UCSD-AML1 (cell line): ENCODE measurements at regions not wholly inside any gene's neighbourhood (a gene's known extent, or its start where the extent isn't known, plus 50 kb on each side); places are given as distances from the start of the nearest gene placed in this dataset.

ENCODE experiments used
- DNase-seq: peaks from one replicate; lab custom pipeline; 2025; ENCODE audit not compliant: unreplicated experiment; lab: John Stamatoyannopoulos, UW

DNA sequence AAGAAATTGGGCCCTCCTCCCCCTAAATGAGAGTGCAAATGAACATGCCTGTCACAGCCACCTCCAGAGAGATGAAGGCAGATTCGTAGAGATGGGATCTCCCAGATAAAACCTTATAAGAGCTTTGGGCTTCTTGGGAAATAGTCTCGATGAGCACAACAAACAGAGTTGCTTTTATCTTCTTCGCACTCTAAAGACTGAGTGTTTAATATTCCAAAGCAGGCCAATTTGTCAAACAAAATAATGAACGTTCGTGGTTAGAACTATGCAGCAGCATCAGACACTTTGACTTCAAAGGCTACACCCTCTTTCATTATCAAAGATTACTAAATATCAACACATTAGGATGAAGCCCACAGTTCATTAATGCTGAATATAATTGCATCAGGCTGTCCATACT lies 256.2 kb downstream of the SKIDA1 start:
- no peak for DNase-seq

DNA sequence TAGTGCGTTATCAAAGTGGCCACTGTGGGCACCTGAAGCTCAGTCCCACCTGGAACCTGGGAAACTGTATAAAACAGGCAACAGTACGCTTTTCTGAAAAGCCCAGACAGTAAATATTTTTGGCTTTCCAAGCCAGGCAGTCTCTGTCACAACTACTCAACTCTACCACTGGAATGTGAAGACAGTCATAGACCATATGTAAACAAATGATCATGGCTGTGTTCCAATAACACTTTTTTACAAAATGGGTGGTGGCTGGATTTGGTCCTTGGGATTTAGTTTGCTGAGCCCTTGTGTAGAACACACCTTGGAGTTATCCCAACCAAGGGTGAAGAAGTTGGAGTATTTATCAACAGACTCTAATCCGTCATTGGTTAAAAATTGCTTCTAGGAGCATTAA lies 259.9 kb downstream of the SKIDA1 start:
- DNase-seq = no peak

DNA sequence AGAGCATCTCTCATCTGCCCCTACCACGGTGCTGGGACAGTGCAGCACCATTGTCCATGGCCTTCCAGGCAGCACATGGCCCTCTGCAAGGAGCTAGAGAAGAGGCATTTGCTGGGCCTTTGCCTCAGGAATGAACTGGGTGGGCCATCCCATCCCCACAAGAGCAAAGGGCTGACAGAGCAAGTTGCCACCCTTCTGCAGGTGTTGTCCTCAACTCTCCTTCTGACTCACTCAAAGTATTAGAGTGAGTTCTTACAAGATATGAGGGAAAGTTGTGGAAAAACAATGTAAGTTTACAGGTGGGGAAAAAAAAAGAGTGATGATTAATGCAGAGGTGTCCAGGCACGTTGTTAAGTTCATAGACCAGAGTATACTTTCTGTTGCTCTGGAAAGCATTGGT lies 261.2 kb downstream of the SKIDA1 start:
- DNase-seq = no peak

DNA sequence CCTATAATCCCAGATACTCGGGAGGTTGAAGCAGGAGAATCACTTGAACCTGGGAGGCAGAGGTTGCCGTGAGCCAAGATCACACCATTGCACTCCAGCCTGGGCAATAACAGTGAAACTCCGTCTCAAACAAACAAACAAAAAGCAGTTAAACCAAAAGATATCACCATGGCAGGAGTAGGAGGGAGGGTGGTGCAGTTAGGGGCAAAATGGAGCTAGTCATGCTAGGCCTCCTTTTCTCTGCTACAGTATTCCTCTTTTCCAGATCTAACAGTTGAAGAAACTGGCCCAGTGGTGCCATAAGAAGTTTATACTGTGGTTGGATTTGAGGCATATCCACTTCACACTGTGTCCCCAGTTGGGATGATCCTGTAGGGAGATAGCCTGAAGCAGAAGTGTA lies 261.6 kb downstream of the SKIDA1 start:
- no peak for DNase-seq

DNA sequence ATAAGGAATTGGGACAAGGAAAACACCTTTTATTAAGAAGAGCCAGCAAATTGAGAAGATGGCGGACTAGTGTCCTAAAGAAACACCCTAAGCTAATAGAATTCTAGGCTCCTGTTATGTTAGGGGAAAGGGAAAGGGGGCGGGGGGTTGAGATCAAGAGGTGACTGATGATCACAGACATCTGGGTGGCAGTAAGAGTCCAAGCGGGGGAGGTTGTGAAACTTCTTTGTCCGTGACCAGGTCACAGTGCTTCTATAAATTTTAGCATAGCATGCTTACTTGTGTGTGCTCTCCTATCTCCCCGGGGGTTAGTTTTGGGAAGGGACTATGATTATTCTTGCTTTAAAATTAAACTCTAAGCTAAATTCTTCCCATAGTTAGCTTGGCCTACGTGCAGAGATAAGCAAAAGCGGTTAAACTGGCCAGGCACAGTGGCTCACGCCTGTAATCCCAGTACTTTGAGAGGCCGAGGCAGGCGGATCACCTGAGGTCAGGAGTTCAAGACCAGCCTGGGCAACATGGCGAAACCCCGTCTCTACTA lies 262.1 kb downstream of the SKIDA1 start:
- no peak for DNase-seq

DNA sequence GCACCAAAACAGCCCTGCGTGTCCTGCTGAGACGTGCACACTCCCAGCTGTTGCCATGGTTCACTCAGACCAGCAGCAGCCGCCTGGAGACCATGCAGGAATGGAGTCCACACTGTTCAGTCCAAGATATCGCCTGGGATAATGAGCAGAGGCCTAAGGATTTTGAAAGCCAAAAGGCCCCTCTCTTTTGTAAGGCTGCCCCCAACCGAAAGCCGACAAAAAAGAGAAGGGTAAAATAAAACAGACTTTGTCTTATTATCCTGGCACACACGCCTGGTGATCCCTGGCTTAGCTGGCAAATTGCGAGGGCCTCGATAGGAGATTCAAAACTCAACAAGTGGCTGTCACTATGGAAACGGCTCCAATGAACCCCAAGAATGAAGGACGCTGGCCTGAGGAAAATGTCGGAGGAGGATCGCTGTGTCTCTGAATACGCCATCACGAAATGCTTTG lies 263.6 kb downstream of the SKIDA1 start:
- DNase-seq = no peak

DNA sequence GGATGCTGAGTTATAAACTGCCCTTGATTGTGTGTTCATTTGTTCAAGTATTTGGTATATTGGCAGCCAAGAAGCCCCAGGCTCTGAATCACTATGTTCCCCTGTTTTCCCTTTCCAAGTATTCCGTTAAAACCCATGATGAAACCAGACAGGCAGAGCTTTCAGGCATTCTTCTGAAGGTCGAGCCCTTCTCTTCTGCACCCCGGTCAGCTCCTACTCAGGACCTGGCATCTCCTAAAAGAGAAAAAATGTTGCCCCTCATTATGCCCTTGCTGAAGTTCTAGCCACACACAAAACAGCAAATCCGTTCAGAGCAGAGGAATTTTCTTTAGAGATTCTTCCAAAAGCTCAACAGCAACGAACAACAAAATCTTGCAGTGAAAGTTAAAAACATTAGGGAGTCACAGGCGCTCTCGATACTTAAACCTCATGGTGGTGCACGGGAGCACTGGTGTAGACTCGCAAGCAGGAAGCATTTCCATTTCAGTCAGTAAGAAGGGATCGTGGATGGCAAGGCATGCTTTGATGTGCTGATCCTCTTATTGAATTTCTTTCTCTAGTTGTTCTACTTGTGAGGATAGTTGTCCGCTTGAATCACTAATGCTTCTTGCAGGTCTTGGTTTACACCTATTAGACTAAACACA lies 264.9 kb downstream of the SKIDA1 start:
- no peak for DNase-seq

DNA sequence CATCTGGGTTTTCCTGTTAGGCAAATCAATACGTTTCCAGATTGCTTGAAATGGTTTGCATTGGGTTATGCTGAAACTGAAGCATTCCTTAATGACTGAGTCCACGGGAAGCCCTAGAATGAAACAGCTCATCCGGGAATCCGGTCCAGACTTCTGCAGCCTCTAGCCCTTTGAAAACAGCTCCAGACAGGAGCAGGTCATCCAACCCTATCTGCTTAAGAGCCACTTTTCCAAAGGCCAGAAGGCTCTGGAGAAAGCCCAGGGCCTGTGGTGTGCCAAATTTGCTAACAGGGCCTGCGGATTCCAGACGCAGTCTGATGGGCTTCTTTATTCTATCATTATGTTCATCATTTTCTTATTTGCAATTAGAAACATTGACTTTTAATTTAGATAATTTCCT lies 265.4 kb downstream of the SKIDA1 start:
- no peak for DNase-seq

DNA sequence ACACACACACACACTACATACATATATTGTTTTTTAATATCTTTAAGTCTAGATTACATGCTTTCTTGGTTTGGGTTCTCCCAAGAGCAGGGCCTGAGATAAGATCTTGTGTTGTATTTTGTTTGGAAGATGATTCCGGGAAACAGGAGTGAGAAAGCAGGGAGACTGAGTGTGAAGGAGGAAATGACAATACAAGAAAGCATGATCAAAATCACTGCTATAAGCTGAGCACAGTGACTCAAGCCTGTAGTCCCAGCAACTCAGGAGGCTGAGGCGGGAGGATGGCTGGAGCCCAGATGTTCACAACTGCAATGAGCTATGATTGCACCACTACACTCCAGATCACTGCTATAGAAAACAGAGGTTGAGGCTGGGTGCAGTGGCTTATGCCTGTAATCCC lies 267.6 kb downstream of the SKIDA1 start:
- no peak for DNase-seq

DNA sequence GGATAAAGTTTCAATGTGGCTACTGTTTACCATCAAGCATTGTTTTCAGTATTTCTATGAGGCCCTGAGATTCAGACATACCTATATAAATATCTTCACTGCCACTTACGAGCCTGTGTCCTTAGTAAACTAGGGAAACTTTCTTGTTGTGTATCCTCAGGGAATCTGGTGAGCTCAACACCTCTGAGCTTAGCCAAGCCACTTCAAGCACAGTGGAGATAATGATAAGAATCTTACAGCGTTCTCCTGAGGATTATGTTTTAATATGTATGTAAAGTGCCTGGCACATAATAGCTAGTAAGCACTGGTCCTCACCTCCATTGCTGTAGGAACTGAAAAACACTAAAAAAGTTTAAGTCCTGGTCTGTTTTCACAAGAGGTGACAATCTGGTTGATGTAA lies 268.3 kb downstream of the SKIDA1 start:
- DNase-seq = no peak

DNA sequence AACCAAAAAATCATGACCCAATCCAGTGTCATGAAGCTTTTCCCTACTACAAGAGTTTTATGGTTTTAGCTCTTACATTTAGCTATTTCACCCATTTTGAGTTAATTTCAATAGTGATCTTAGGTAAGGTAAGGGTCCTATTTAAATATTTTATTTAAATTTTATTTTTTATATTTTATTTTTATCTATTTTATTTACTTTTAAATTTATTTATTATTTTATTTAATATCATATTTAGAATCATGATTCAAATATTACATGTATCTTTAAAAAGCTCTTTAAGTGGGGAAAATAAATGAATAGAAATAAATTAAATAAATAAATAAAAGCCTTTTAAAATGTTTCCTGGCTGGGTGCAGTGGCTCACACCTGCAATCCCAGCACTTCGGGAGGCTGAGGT lies 276.0 kb downstream of the SKIDA1 start:
- no peak for DNase-seq

DNA sequence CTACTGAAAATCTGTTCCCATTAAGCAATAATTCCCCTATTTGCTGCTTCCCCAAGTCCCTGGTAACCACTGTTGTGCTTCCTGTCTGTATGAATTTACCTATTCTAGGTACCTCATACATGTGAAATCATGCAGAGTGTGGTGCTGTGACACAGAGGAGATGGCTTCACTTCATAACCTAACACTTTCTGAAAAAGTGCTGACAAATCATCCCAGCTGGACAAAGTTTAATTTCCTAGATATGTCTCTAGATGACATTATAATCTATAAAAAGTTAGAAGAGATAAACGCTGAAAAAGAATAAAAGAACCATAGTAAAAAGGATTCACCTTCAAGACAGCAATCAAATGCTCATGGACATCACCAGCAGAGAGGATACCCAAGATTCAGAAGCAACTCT lies 277.9 kb downstream of the SKIDA1 start:
- DNase-seq = no peak

DNA sequence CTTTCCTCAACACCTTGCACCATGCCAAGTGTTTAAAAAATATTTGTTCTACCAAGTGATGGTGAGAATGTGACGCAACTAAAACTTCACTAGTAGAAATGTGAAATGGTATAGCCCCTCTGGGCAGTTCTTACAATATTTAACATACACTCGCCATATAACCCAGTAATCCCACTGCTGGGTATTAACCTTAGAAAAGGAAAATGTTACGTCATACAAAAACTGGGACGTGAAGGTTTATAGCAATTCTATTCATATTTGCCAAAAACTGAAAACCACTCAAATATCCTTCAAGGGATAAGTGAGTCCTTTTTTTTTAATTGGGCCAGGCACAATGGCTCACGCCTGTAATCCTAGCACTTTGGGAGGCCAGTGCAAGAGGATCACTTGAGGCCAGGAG lies 279.3 kb downstream of the SKIDA1 start:
- DNase-seq = no peak

DNA sequence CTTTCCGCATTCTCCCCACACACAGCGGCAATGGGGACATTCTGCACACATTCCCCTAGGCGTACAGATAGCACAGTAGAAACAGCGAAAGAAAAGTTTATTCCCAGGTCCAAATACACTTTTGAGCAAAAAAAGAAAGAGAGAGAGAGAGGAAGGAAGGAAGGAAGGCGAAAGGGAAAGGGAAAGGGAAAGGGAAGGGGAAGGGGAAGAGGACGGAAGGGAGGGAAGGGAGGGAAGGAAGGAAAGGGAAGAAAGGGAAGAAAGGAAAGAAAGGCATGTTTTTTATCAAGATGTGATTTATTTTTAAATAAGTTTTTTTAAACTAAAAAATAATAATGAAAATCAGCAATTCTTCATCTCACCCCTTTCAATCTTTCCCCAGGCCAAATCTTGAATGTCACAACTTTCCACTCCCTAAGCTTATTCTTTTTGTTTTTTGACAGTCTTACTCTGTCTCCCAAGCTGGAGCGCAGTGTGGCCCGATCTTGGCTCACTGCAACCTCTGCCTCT lies 281.7 kb downstream of the SKIDA1 start:
- no peak for DNase-seq

DNA sequence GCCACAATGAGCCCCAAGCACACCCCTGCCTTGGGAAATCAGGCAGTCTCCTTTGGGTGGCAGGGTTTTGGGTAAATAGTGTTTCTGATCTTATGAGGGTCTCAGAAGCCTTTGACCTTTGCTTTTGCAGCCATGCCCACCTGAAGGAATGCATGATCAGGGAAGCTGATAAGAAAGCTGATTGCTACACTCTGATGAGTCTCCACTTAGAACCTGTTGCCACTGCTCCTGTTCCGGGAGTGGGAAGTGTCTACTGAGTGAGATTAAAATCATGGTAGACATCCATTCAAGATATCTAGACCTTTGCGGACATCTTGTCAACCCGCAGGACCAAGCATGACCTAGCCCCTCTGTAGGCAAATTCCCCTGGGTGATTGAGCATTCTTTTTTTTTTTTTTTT lies 282.6 kb downstream of the SKIDA1 start:
- no peak for DNase-seq

DNA sequence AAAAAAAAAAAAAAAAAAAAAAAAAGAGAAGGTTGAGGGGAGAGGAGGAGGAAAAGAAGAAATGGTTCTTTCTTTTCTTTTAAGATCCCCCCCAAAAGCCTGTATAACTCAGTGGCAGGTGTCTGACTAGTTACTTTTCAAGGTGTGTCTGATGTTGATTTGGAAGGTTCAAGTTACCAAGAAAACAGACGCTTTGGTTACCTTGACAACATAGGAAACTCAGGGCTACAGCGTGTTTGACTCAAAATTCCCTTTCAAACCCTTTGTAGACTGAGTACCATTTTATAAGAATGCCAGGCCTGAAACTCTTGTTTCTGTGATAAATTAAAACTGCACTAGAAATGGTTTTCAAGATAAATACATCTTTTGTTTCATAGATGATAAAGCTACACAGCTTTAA lies 286.8 kb downstream of the SKIDA1 start:
- no peak for DNase-seq

DNA sequence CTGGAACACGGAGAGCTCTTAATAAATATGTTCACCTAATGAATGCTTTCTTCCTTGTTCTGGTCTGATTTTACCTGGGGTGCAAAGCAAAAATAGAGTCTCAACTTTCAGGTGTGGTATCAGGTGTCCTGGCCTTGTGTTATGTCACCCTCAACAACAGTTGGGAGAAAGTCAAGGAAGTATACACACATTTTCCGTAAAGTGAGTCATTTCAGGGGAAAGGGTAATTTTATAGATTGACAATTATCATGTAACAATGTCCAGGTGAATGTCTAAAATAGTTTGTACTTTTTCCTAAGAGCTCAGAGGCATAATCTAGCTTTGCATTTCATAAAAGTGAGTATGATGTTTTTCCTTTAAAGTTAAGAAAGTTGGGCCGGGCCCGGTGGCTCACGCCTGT lies 287.4 kb downstream of the SKIDA1 start:
- DNase-seq = no peak

DNA sequence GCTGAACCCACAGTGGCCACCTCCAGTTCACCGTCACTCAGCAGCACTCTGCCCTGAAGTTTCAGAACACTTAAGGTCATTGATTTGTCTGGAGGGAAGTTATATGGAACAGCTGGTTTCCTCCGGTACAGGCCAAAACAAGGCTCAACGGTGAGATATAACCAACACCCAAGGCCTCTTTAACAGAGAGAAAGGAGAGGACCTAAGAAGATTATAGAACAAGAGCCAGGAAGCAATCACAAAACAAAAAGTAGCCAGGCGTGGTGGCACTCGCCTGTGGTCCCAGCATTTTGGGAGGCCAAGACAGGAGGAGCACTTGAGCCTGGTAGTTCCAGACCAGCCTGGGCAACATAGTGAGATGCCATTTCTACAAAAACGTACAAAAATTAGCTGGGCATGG lies 290.7 kb downstream of the SKIDA1 start:
- DNase-seq = no peak

DNA sequence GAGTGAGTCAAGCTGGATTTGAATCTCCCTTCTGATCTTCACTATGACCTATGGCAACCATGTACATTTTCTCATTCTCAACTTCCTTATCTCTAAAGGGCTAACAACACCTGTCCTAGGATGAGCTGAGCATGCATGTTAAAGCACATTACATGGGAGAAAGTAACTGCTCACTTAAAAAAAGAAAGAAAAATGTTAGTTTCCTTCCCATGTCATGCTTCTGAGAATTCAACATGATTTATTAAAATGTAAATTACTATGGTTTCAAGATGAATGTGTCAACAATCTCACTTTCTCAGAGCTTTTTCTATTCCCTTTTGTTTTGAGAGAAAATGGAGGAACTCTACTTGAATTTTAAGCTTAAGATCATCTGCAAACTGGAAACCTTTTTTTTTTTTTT lies 295.3 kb downstream of the SKIDA1 start:
- DNase-seq = no peak

DNA sequence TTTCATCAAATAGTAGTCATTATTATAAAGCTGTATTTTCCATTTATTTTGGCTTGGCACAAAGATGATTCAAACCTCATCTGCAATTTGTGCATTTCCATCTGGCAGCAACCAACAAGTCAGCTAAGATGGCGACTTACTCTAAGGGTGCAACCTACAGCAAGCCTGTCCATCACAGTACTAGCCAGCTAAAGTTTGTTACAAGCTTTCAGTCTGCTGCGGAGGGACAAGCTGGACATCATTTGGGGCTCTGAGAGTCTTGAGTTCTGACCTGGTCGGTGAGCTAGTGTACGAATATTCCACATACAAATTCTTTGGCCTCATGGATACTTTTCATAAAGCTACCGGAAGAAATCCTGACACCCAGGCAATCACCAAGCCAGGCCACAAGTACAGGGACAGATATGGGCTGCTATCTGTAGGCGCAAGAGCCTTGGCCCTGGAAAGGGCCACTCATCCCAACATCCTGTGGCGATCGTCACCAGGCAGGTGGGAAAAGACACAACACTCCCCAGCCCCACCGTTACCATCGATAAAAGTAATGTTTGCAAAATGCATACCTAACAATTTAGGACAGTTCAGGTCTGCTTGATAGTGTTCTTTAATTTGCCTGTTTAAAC lies 307.6 kb downstream of the SKIDA1 start:
- DNase-seq = no peak

DNA sequence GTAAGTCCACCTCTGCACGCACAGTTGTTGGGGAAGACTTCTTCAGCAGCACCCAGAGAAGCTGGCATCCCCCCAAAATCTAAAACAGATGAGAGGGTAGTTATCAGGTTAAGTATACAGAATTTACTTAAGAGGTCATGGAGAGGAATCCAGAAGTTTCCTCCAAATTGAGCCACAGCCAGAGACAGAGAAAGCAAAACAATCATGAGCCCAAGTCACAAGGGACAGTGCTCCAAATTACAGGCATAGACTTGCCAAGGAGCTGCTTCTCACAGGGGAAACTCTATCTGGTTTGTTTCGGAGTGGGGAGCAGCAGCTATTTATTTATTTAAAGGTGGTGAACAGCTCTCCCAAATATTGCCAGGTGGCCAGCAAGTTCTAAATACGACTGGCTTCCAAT lies 308.4 kb downstream of the SKIDA1 start:
- no peak for DNase-seq

DNA sequence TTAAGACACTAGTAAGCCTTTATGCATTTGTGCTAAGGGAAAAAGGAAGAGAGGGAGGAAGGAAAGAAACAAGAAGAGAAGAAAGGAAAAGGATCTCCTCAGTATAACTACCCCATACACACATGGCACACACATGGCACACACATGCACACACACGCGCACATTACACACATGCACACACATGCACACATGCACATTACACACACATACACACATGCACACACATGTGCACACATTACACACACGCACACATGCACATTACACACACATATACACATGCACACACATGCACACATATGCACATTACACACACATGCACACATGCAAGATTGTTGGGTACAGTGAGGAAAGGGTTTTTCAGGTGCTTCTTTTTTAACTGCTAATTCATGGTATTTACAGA lies 311.2 kb downstream of the SKIDA1 start:
- no peak for DNase-seq

DNA sequence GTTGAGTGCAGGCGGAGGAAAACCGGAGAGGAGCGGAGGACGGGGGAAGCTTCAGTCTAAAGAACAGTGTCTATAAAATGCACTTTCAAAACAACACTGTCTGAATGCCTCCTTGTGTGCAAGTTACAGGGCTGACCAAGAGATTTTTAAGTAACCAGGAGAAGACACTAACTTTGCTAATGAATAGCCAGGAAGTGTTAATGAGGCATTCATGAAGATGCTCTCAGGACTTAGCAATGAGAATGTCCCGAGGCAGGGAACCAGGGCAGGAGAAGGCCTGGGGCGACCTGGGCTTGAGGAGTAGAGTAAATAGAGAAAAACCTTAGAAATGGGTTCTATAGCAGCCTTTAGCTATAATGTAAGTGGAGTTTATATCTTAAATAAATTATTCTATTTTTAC lies 312.1 kb downstream of the SKIDA1 start:
- no peak for DNase-seq
